Hematopoietic multipotent progenitor cell treated with erythropoietin and hydrocortisone succinate and interleukin-3 and kit ligand, for 8 days (in vitro differentiated cells): ENCODE measurements at regions not wholly inside any gene's neighbourhood (a gene's known extent, or its start where the extent isn't known, plus 50 kb on each side); places are given as distances from the start of the nearest gene placed in this dataset.
"Not testable (repeated sequence)": the region's sequence is repeated elsewhere in the genome, so short reads cannot be mapped to it uniquely, and the experiment has no call there.

ENCODE experiments used
- DNase-seq: peaks from one replicate; pipeline ENCODE4 v3.0.0-alpha.2; 2015

- DNase-seq = no peak
These were observed 1889.4 kb downstream of the C4orf33 start for GRCh38 chr4:130985371-130985770.

- no peak for DNase-seq
These were observed 1900.0 kb downstream of the C4orf33 start for GRCh38 chr4:130995988-130996387.

- DNase-seq = no peak
These were observed 1905.4 kb downstream of the C4orf33 start for GRCh38 chr4:131001371-131001770.

DNA sequence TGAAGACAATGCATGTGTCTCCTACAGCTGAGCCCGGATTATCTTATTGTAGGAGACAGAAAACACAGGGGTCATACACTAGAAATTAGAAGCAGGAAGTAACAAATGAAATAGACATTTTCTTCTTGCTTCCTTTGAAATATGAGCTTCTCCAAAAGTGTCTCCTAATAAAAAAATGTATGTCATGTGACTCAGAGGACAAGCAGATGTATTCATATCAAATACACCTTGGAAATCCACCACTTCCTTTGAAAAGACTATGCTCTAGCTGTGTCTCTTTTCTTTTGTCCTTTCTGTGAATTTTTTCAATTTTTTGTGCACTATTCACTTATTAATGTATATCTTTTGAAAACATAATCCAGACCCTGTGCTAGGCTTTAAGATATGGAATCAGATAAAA is 1906.2 kb downstream of the C4orf33 start:
- DNase-seq = no peak

- DNase-seq = no peak
These were observed 1910.4 kb downstream of the C4orf33 start for GRCh38 chr4:131006388-131006787.

DNA sequence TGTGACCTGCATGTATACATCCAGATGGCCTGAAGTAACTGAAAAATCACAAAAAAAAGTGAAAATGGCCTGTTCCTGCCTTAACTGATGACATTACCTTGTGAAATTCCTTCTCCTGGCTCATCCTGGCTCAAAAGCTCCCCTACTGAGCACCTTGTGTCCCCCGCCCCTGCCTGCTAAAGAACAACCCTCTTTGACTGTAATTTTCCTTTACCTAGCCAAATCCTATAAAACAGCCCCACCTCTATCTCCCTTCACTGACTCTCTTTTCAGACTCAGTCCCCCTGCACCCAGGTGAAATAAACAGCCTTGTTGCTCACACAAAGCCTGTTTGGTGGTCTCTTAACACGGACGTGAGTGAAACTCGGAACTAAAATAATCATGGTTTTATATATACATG is 1916.0 kb downstream of the C4orf33 start:
- DNase-seq = not testable (repeated sequence)

DNA sequence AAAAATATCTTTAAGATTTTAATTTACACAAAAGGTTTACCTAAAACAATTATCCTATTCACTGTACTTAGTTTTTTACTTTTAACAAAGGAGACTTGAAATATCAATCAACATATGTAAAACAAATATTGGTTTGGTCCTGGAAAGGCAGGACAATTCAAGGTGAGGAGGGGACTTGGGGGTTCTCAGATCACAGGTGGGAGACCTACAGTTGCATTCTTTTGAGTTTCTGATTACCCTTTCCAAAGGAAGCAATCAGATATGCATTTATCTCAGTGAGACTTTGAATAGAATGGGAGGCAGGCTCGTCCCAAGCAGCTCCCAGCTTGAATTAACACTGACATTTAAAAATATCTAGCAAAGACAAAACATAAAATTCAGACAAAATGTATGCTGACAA is 1917.3 kb downstream of the C4orf33 start:
- DNase-seq = no peak

- no peak for DNase-seq
These were observed 1930.8 kb downstream of the C4orf33 start for GRCh38 chr4:131026771-131027170.

DNA sequence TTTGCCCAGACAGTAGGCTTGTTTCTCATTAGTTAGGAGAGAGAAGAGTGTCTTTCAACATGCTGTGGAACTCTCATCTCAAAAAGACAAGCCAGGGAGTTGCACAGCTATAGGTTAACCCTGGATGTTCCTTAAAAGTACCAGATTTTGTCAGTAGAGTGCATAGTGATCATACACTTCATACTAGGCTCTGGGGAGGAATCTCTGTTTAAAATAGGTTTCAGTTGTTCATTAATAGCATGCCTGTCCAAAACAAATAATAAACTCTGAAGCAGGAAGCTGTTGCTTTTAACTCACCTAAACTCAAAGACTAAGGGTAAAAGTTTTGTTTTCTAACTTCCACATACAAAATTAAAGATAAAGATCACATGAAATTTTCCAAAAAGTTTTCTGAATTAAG is 1948.4 kb downstream of the C4orf33 start:
- no peak for DNase-seq

GRCh38 chr4:131046821-131047220 is 1950.9 kb downstream of the C4orf33 start:
- DNase-seq = no peak

- DNase-seq = no peak
These were observed 1956.7 kb downstream of the C4orf33 start for GRCh38 chr4:131052646-131053045.

GRCh38 chr4:131054489-131055019 is 1958.6 kb downstream of the C4orf33 start:
- no peak for DNase-seq

GRCh38 chr4:131061734-131062133 is 1965.8 kb downstream of the C4orf33 start:
- no peak for DNase-seq

DNA sequence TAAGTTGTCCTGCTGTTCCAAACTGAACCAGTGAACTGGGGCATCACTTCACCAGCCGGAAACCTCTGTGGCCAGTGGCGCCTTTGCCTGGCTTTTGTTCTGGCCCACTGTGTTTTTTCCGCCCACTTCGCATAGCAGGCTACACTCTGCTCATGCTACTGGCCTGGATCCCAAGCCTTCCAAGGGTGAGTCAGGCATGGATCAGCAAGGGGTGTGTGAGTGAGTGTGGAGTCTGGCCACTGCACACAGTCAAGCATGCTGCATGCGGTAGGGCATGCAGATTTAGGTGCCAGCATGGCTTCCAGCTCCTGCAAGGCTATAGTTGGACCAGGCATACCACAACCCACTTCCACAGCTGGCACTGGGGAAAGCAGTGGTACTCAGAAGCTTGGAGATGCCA is 1967.9 kb downstream of the C4orf33 start:
- DNase-seq = no peak

- DNase-seq = no peak
These were observed 1985.1 kb downstream of the C4orf33 start for GRCh38 chr4:131081069-131081468.

DNA sequence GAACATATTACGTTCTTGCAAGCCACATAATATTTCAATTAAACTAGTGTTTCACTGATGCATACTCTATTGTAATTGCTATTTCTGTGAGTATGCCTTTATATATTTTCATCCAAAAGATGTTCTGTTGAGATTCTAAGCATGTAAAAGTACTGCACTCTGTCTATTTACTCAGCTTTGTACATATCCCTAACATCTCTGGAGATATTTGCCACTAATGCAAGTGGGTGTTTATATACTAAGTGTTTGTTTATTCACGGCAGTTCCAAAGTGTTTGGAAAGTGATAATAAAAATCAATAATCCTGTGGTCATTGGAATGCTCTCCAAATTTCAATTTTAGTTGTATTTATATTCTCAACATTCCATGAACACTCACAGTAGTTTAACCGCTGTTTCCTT is 1989.0 kb downstream of the C4orf33 start:
- no peak for DNase-seq

GRCh38 chr4:131091896-131092295 is 1995.9 kb downstream of the C4orf33 start:
- peak; percentile 41 for DNase-seq

DNA sequence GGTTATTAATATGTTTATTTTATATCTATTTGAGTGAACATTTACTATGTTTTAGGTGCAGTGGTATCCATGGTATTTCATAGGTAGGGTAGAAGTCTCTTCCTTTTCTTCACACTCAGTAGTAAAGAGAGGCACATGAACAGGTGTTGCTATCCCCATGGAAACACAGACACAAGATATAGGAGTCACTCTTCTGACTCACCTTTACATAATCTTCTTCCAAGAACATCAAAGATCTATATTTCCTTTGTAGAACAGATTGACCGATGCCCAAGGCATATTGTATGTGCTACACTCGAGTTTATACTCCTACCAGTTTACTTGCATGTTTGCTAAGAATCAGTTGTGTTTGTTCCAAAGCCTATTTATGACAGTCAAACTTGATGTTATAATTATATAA is 1997.4 kb downstream of the C4orf33 start:
- no peak for DNase-seq

GRCh38 chr4:131098976-131099375 is 2003.0 kb downstream of the C4orf33 start:
- no peak for DNase-seq

DNA sequence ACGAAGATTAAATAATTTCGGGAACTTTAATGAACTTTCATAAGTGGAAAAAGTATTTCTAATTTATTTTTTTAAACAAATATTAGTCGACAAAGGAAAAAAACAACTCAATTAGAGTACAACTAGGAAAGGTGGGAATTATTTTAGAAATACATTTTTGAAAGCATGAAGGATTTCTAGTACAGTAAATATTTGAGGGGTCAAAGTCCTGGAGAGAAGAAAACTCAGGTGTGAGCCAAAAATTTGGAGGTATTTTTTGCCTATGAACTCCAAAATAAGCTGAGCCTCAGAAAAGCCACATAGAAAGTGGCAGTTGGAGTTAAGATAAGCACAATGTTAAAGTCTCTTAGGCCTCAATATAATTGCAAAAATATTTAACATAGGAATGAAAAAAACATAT is 2017.3 kb downstream of the C4orf33 start:
- no peak for DNase-seq

DNA sequence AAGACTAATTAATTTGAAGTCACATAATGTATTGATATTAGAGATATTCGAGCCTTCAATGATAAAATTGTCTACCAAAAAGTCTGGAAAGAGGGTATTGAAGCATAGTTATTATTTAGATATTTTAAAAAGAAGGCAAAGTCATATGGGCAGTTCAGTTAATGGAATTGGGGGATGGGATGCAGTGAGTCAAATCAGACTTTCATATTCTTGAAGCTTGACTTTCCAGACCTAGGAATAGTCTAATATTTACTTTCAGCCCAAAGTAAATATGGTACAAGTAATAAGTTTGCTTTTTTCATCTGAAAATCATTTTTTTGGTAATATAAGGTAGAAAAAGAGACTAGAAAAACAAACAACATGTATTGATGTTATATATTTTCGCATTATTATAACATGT is 2017.8 kb downstream of the C4orf33 start:
- no peak for DNase-seq

GRCh38 chr4:131119661-131120060 is 2023.7 kb downstream of the C4orf33 start:
- DNase-seq = no peak

DNA sequence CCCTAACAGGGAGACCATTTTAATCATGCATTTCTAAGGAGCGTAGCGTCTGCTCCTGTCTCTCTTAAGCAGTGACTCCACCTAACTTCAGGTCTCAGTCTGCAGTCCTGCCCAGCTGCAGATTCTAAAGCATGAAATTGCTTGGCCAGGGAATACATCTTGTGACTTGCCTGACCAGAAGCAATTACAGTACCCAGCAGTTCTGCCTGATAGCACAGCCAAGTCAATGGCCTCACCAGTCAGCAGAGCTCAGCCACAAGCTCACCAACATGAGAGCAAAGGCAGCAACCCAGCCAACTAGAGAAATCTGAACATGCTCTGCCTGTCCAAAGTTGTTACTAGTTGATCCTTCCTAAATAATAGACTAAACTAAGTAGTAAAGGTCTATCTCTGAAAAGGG is 2011.9 kb upstream of the PCDH10 start:
- no peak for DNase-seq

DNA sequence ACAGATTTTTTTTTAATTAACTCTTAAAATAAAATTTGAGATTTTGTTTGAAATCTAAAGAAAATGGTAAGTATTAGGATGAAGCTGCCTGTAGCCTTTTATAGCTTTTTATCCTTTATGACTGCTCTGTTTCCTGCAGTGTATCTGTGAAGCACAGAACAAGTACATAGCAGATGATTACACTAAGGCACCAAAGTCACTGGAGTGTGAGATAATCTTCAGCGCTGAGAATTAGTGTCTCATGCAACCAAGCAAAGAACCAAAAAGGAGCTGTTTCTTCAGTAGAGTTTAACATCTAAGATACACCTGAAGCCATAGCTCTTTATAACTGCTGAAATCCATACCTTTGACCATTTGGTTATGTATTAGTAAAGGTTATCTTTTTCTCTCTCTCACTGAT is 1989.8 kb upstream of the PCDH10 start:
- no peak for DNase-seq

GRCh38 chr4:131192318-131192717 is 1956.8 kb upstream of the PCDH10 start:
- no peak for DNase-seq

- no peak for DNase-seq
These were observed 1941.5 kb upstream of the PCDH10 start for GRCh38 chr4:131207589-131207988.
